WERI-Rb-1 (cell line): ENCODE measurements at regions not wholly inside any gene's neighbourhood (a gene's known extent, or its start where the extent isn't known, plus 50 kb on each side); places are given as distances from the start of the nearest gene placed in this dataset.

Source experiments
- DNase-seq: peaks from one replicate; pipeline ENCODE4 v3.0.0-alpha.2; 2020
- H3K27ac ChIP-seq: fragments of 250-450 bp; sonication (Bioruptor Pico); 2 replicates; pipeline ENCODE4 v1.5.1; 2020; ENCODE audit warnings: mild to moderate bottlenecking, moderate library complexity
- H3K27me3 ChIP-seq: fragments of 250-450 bp; sonication (Bioruptor Pico); 2 replicates; pipeline ENCODE4 v1.5.1; 2021; ENCODE audit warnings: mild to moderate bottlenecking, low read depth, moderate library complexity; ENCODE audit not compliant: insufficient read depth, severe bottlenecking
- H3K36me3 ChIP-seq: fragments of 250-450 bp; sonication (Bioruptor Pico); 2 replicates; pipeline ENCODE4 v1.5.1; 2020; ENCODE audit warnings: mild to moderate bottlenecking, moderate library complexity
- H3K4me3 ChIP-seq: 2 replicates; pipeline ENCODE4 v1.5.1; 2011; ENCODE audit warnings: low read depth, mild to moderate bottlenecking, control low read depth, low read length
- H3K9me3 ChIP-seq: fragments of 250-450 bp; sonication (Bioruptor Pico); 2 replicates; pipeline ENCODE4 v1.5.1; 2021; ENCODE audit warnings: mild to moderate bottlenecking, moderate library complexity; ENCODE audit not compliant: severe bottlenecking
- TF ChIP-seq, protein P1 (sequence below): IDR thresholded peaks from 2 replicates; pipeline ENCODE4 v1.5.1; 2011; ENCODE audit warnings: low read depth, mild to moderate bottlenecking, control low read depth, inconsistent platforms, low read length

DNA sequence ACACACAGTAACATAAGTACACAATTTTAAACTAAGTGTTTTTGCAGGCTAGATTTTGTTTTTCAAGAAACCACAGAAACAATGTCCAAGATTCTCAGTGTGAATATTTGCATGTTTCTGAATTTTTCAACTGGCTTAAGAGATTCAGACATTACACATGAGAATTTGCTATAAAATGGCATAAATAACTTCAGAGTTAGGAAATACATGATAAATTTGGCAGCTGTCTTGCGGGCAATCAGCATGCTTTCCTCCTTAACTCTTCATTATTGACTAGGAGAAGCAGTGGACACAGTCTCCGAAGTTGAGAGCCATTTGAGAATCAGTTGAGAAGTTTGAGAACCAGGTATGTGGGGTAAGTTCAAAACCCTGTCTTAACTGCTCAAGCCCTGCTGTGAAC, 625.6 kb upstream of the SGO1 start:
- no peak overlapping the region for H3K4me3 ChIP-seq
- TF ChIP-seq, protein P1, sequence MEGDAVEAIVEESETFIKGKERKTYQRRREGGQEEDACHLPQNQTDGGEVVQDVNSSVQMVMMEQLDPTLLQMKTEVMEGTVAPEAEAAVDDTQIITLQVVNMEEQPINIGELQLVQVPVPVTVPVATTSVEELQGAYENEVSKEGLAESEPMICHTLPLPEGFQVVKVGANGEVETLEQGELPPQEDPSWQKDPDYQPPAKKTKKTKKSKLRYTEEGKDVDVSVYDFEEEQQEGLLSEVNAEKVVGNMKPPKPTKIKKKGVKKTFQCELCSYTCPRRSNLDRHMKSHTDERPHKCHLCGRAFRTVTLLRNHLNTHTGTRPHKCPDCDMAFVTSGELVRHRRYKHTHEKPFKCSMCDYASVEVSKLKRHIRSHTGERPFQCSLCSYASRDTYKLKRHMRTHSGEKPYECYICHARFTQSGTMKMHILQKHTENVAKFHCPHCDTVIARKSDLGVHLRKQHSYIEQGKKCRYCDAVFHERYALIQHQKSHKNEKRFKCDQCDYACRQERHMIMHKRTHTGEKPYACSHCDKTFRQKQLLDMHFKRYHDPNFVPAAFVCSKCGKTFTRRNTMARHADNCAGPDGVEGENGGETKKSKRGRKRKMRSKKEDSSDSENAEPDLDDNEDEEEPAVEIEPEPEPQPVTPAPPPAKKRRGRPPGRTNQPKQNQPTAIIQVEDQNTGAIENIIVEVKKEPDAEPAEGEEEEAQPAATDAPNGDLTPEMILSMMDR = no peak
- no peaks in the 10 kb centered on the region for H3K9me3 ChIP-seq
- H3K27me3 ChIP-seq = no peaks in the 10 kb centered on the region
- no peak for DNase-seq
- H3K36me3 ChIP-seq = no peaks in the 10 kb centered on the region
- no peak overlapping the region for H3K27ac ChIP-seq

DNA sequence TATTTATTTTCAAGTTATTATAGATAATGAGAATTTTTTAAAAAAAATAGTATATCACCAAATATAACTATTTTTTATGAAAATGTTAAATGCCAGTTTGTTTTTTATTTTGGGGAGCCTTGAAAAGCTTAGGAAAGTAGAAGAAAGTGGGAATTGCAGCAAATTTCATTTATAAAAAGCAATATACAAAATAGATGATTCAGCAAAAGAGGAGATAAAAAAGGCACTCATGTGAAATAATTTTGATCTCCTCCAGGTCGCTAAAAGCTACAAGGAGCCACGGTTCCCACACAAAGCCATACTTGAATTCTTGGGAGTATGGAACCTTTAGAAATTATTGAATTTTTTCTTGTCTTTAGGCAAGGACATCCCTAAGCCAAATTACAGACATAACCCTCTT, 625.0 kb upstream of the SGO1 start:
- DNase-seq = no peak
- no peaks in the 10 kb centered on the region for H3K36me3 ChIP-seq
- H3K4me3 ChIP-seq = no peak overlapping the region
- no peak overlapping the region for H3K27ac ChIP-seq
- no peaks in the 10 kb centered on the region for H3K9me3 ChIP-seq
- TF ChIP-seq, protein P1 = no peak
- no peaks in the 10 kb centered on the region for H3K27me3 ChIP-seq

DNA sequence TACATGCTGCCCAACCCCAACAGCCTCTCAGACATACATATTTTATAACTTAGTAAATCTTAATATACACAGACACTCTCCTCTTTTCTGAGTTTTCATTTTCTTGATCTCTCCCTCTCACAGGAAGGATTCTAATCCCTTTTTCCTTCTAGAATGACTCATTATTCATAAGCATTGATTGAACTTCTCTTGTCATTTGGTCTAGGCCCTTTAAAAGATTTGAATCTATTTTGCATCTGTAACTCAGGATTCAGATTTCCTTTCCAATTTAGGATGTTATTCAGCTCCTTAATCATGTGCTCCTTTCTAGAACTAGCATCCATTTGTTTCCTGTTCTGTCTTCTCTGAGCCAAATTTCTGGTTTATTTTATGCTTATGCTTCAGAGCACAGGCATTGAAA, 624.5 kb upstream of the SGO1 start:
- H3K9me3 ChIP-seq = no peaks in the 10 kb centered on the region
- TF ChIP-seq, protein P1 = no peak
- no peak overlapping the region for H3K4me3 ChIP-seq
- DNase-seq = no peak
- H3K27me3 ChIP-seq = no peaks in the 10 kb centered on the region
- no peaks in the 10 kb centered on the region for H3K36me3 ChIP-seq
- H3K27ac ChIP-seq = no peak overlapping the region

DNA sequence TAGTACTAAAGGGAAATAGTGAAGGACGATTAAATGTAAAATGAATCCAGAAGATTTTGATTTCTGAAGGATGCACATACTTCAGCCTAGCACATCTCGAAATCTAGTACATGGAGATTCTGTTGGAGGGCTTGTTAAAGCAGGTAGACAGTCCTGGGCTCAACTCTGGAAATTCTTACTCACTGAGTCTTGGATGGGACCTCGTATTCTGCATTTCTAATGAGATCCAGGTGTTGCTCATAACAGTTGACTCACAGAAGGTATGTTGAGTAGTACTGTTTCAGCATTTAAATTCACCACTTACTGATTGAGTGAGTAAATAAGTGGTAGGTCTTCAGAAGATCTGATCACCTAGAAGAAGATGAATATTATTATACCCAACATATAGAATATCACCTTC, 623.4 kb upstream of the SGO1 start:
- H3K27me3 ChIP-seq = no peaks in the 10 kb centered on the region
- no peaks in the 10 kb centered on the region for H3K36me3 ChIP-seq
- H3K4me3 ChIP-seq = no peak overlapping the region
- no peak for DNase-seq
- TF ChIP-seq, protein P1 = no peak
- H3K27ac ChIP-seq = no peak overlapping the region
- no peaks in the 10 kb centered on the region for H3K9me3 ChIP-seq

DNA sequence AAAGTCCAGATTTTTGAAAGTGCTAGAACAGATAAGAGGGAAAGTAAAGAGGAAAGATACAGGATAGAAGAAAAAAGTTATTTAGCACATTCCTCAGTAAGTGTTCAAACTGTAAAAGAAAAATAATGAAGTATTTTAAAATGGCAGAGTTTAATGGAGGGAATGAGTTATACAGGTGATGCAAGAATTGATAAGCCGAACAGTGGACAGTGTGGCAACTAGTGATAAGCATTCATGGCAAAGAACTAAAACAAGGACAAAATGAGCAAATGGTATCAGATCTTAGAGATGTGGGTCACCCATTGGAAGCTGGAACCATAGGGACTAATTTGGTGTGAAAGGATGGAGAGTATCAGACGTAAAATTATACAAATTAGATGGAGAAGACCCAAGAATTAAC, 622.9 kb upstream of the SGO1 start:
- Histone ChIP-seq H3K27me3 (no peaks in the 10 kb centered on the region), H3K9me3 (no peaks in the 10 kb centered on the region), H3K36me3 (no peaks in the 10 kb centered on the region), H3K27ac (no peak overlapping the region), H3K4me3 (no peak overlapping the region)
- TF ChIP-seq, protein P1 = no peak
- no peak for DNase-seq

DNA sequence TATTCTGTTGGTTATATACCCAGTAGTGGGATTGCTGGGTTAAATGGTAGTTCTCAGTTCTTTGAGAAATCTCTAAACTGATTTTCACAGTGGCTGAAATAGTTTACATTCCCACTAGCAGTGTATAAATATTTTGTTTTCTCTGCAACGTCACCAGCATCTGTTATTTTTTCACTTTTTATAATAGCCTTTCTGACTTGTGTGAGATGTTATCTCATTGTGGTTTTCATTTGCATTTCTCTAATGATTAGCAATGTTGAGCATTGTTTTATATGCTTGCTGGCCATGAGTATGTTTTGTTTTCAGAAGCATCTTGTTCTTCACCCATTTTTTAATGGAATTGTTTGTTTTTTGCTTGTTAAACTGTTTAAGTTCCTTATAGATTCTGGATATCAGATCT, 612.7 kb upstream of the SGO1 start:
- DNase-seq = no peak

More for the DNA sequence above, 612.7 kb upstream of the SGO1 start:
- TF ChIP-seq, protein P1 = no peak
- Histone ChIP-seq H3K9me3 (no peaks in the 10 kb centered on the region), H3K27ac (no peak overlapping the region), H3K4me3 (no peak overlapping the region), H3K36me3 (no peaks in the 10 kb centered on the region), H3K27me3 (no peaks in the 10 kb centered on the region)
